NCI-H82 treated with DMSO at 0.1 percent for 48 hours (cell line): ENCODE measurements at regions not wholly inside any gene's neighbourhood (a gene's known extent, or its start where the extent isn't known, plus 50 kb on each side); places are given as distances from the start of the nearest gene placed in this dataset.
"Not testable (repeated sequence)": the region's sequence is repeated elsewhere in the genome, so short reads cannot be mapped to it uniquely, and the experiment has no call there.

Experiments
- DNase-seq: peaks from one replicate; lab custom pipeline; 2025; ENCODE audit not compliant: unreplicated experiment; lab: John Stamatoyannopoulos, UW

GRCh38 chr3:151599103-151599672, 134.5 kb upstream of the AADACL2 start:
- no peak for DNase-seq

- no peak for DNase-seq
Measured at GRCh38 chr3:151596940-151597339, 136.1 kb upstream of the IGSF10 start.

- no peak for DNase-seq
Measured at GRCh38 chr3:151593928-151594327, 133.1 kb upstream of the IGSF10 start.

GRCh38 chr3:151592287-151592686, 131.4 kb upstream of the IGSF10 start:
- DNase-seq, result no peak

- DNase-seq, result no peak
Measured at GRCh38 chr3:151591441-151591840, 130.6 kb upstream of the IGSF10 start.

- no peak for DNase-seq
Measured at GRCh38 chr3:151589311-151589710, 128.4 kb upstream of the IGSF10 start.

- not testable (repeated sequence) for DNase-seq
Measured at GRCh38 chr3:151587659-151588058, 126.8 kb upstream of the IGSF10 start.

GRCh38 chr3:151584566-151584965, 123.7 kb upstream of the IGSF10 start:
- no peak for DNase-seq

- no peak for DNase-seq
Measured at GRCh38 chr3:151581035-151581434, 120.2 kb upstream of the IGSF10 start.

GRCh38 chr3:151580591-151580990, 119.7 kb upstream of the IGSF10 start:
- DNase-seq, result no peak

GRCh38 chr3:151579571-151580270, 118.9 kb upstream of the IGSF10 start:
- DNase-seq, result no peak

GRCh38 chr3:151578495-151578894, 117.6 kb upstream of the IGSF10 start:
- DNase-seq, result no peak

GRCh38 chr3:151576511-151577137, 115.8 kb upstream of the IGSF10 start:
- DNase-seq, result no peak

- no peak for DNase-seq
Measured at GRCh38 chr3:151568184-151568583, 107.3 kb upstream of the IGSF10 start.

- no peak for DNase-seq
Measured at GRCh38 chr3:151567477-151567876, 106.6 kb upstream of the IGSF10 start.

- DNase-seq, result no peak
Measured at GRCh38 chr3:151564261-151564660, 103.4 kb upstream of the IGSF10 start.

GRCh38 chr3:151563305-151563704, 102.4 kb upstream of the IGSF10 start:
- DNase-seq, result no peak

GRCh38 chr3:151562891-151563290, 102.0 kb upstream of the IGSF10 start:
- no peak for DNase-seq

- no peak for DNase-seq
Measured at GRCh38 chr3:151561878-151562277, 101.0 kb upstream of the IGSF10 start.

GRCh38 chr3:151560738-151561137, 99.9 kb upstream of the IGSF10 start:
- no peak for DNase-seq

GRCh38 chr3:151559736-151560135, 98.9 kb upstream of the IGSF10 start:
- DNase-seq, result no peak

- DNase-seq, result no peak
Measured at GRCh38 chr3:151558661-151559060, 97.8 kb upstream of the IGSF10 start.
